Nucleus accumbens (tissue), 56 donors: ENCODE measurements at regions not wholly inside any gene's neighbourhood (a gene's known extent, or its start where the extent isn't known, plus 50 kb on each side); places are given as distances from the start of the nearest gene placed in this dataset.
"Not testable (repeated sequence)": the region's sequence is repeated elsewhere in the genome, so short reads cannot be mapped to it uniquely, and the experiment has no call there.

Source experiments
- DNase-seq, 56 donors: peaks; one replicate each; lab custom pipeline; 2025; lab: John Stamatoyannopoulos, UW

DNA sequence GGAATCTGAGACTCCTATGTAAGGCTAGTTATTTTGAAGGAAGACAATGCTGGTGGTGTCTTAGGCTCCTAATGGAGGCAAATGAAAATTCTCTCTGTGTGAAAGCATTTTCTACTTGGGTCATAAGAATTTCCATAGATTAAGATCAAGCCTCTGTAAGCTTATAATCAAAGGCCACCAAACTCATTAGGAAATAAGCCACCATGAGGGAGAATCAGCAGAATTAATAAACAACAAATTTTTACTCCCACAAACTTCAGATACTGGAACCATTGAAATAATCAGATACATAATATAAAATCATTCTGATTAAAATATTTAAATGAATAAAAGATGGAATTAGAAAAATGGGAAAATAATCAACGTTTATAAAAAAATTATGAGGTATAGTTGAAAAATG lies 178.7 kb downstream of the NPIPA8 start:
- DNase-seq, result not testable (repeated sequence)

DNA sequence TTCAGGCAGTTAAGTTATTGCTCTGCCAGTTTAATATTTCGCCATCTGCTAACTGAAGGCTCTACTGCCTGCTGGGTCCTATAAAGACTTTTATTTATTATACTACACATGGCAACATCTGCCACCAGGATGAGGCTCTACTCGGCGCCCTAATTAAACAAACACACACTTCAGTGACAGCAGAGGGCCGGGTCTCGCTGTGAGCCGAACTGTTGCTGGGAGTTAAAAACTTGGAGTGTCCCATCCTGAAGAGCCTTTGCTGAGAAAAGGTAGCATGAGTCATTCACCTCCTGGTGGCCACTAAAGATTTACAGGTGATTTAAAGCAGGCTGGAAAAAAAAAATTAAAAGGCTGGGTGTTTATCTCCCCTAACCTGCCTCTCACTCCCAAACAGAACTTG lies 183.7 kb downstream of the NPIPA8 start:
- not testable (repeated sequence) for DNase-seq

DNA sequence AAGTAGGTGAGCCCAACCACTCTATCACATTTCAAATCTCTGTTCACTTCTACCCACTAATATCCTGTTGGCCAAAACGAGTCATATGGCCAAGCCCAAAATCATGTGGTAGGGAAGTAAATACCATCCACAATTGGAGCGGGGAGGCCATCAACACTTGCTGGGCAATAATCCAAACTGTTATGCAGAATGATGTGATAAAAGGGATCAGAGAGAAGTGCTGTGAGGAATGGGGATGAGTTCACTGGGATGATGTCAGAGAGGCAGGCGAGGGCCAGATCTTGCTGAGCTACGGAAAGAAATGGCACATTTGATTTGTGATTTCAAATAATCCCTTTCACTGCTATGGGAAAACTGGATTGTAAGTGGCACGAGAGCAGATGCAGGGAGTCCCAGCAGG lies 188.4 kb downstream of the NPIPA8 start:
- DNase-seq, result not testable (repeated sequence)

DNA sequence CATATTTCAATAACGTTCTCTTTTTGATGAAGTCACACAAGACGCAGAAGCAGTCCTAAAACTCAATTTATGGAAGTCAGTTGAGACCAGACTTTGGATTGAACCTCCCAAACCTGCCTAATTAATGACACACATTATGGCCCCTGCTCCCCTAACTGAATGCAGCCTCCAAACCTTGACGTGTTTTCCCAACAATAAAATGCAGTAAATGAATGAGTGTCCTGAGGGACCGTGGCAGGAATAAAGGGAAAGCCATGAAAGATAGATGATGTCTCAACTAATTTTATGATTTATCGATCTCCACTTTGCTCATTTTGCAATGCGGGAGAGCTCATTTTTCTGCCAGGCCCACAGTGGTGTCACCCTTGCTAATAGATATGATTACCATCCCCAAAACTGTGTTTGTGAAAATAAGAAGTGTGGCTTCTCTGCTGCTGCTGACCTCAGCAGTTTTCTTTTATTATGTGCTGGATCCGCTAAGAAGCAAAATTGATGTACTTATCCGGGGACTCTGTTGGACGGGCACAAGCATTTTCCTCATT lies 189.9 kb downstream of the NPIPA8 start:
- not testable (repeated sequence) for DNase-seq

DNA sequence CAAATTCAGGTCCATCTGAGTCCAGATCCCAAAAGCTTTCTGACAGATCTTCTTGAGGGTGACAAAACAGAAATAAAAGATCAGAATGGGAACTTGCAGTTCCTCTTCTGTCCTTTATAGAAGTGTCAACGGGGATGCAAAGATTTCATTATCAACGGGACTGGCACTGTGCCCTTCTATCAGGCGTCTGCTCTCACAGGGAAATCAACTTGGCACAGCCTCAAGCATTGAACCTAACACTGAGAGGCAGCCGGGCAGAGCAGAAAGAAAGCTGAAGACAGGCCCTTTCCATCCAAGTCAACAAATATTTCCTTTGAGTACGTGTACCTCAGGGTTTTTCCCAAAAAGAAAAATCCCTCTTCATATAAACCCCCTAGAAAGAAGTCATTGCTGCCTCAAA lies 194.5 kb downstream of the NPIPA8 start:
- DNase-seq, result not testable (repeated sequence)

DNA sequence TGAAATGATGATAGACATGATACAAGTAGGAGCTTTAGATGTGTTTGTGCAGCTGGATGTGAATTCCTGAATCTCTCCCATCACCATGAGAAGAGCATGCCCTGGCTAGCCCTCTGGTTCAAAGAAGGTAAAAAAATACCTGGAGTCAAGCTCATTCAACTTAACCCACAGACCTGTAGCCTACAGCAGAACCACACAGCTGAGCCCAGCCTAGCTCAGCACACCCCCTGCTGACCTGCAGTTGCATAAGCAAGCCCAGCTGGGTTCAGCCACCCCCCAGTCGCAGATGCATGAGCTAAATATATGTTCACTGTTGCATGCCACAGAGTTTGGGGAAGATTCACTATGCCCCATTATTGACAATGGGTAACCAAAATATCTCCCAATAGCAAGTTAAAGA lies 200.2 kb downstream of the NPIPA8 start:
- not testable (repeated sequence) for DNase-seq

DNA sequence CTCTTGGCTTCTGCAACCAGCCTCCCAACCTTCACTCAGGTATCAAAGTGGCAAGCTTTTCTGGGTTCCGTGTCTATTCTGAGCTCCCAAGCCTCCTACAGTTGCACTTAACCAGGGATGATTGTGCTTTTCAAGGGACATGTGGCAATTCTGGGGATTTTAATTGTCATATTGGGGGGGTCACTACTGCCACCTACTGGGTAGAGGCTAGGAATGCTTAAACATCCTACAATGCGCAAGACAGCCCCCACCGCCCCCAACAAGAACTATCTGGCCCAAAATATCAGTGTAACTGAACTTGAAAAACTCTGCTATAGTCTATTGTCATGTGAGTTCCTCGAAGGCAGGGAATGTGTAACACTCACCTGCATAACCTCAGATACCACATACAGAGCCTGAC lies 201.5 kb downstream of the NPIPA8 start:
- not testable (repeated sequence) for DNase-seq

DNA sequence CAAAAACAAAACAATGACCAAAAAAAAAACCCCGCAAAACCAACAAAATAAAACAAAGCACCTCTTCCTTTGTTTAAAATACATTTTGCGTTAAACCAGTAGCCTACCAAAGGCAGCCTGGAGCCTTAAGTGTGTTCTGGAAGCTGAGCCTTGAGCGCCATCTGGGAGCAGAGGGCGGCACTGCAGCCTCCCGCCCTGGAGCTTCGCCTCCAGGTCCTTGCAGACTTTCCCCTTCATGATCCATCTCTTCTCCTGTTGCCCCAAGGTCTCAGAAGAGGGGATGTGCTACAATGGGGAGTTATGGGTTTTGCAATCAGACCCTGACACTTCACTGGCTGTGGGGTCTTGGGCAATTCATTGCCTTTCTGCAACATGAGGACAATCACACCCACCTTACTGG lies 204.9 kb downstream of the NPIPA8 start:
- DNase-seq, result not testable (repeated sequence)

DNA sequence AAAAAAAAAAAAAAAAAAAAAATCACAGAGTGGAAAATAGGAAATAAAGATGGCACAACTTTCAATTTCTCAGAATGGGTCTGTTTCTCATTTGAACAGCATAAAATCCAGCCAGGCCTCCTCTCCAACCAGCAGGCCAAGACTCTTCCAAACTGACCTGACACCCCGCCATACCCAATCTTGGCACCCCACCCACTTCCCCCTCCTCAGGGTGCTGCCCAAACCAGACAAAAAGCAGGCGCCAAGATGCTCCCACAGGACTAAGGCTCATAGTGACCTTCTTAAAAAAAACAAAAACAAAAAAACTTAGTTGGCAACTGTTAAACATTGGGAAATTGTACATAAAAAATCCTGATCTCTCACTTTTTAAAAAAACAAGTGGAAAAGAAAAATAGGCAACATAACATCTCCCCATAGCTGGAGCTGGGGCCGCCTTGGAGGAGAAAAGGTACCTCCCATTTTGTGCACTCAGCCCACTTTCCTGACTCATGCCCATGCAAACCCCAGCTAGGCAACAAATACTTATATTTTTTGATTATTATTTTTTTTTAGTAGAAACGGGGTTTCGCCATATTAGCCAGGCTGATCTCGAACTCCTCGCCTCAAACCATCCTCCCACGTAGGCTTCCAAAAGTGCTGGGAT lies 205.9 kb downstream of the NPIPA8 start:
- not testable (repeated sequence) for DNase-seq

DNA sequence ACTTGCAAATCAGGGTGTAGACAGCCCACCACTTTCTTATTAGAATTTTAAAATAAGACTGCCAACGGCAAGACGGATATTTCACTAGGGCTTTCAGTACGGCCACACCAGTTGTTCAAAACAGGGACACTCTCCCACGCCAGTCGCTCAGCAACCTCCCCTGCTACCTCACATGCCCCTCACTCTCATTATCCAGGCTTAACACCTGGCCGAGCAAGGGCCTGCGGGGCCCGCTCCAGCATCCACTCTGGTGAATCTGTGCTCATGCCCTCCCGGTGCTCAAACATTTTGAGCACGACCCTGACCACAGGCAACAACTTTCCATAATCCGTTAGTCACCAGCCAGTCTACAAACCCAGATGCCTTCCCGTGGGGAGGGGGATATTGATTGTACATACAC lies 209.5 kb downstream of the NPIPA8 start:
- not testable (repeated sequence) for DNase-seq

DNA sequence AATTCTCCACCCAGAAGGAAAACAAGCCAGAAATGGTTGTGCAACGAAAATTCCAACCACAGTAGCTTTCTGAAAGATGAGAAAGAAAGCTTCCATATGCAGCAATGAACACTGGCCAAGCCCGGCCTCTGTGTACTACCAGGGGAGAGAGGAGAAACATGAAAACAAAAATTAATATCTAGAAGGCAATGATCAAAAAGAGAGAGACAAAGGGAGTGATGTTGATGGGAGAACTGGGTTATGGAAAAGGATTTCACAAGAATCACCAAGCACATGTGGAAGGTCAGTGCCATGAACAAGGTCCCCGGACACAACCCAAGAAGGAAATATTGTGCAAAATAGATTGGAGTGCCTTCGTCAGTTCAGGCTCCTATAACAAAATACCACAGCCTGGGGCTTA lies 217.4 kb downstream of the NPIPA8 start:
- not testable (repeated sequence) for DNase-seq

DNA sequence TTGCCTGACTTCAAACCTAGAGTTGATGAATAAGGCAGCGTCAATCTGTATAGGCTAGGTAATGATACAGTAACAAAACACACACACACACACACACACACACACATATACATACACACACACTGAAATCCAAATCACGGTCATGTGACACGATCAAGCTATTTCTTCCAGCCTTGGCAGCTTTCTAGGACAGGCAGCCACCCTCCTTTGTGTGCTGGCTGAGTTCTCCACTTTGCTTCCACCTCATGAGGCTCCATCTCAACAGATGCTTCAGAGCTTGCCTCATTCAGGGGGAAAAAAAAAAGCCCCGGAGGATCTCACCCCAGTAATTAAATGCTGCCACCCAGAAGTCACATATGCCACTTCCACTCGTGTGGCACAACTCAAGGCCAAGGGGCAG lies 217.9 kb downstream of the NPIPA8 start:
- not testable (repeated sequence) for DNase-seq

DNA sequence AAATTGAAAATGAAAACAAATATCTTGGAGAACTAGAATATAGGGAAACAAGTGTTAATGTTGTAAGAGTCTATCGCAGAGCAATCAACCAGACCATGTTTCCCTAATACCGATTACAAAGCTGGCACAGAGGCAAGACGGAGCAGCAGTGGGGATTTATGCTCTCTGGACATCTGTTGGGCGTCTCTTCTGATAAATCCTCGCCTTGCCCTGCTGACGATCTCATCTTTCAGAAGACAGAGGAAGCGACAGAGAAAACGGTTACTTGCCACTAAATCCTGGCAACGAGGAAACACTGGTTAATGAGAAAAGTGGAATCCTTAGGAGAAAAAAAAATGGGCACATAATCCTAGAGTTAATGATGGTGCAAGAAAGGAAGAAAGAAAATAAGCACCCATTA lies 218.5 kb downstream of the NPIPA8 start:
- not testable (repeated sequence) for DNase-seq

DNA sequence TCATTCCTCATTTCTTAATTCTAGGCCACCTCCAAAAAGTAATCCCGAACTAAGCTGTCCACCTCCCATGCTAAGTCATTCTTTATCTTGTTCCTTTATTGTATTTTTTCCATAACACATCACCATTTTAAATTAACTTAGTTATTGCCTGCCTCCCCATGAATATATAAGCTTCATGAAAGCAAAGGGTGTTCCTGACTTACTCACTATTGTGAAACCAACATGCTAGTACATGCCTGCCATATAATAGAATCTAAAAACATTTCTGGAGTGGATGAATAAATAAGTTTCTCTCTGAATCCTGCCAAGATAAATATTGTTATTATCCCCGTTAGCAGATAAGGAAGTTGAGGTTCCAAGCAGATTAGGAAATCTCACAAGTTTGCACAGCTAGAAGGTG lies 232.1 kb downstream of the NPIPA8 start:
- not testable (repeated sequence) for DNase-seq

DNA sequence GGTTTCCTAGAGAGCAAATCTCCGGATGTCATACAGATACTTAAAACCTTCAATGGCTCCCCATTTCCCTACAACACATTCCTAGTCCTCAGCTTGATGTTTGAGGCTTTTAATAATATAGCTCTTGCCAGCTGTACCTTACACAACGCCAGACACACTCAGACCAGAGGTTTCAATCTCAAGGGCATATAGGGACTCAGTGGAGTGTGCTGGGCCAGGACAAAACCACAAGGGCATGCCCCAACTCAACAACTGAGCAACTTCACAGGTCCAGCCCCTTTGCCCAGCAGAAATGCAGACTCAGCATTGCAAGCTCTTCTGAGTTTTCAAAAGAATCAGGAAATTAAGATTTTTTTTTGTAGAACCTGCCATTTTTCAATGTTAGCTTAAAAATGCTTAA lies 235.5 kb downstream of the NPIPA8 start:
- DNase-seq, result not testable (repeated sequence)

DNA sequence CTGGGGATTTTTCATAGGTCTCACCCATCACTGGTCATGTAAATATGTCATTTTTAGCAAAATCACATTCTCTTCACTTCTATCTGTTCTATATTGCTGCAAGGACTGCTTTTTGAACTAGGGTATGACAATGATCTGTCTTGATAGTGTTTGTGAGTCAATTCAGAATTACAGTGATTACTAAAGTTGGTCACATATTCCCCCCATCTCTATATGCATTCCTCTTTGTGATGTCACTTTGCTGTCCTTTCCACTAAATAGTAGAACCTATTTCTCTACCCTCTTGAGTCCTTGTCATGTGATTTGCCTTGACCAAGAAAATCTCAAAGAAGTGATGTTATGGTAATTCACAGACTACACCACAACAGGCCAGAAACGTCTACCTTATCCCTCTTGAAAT lies 243.9 kb downstream of the NPIPA8 start:
- DNase-seq, result not testable (repeated sequence)

DNA sequence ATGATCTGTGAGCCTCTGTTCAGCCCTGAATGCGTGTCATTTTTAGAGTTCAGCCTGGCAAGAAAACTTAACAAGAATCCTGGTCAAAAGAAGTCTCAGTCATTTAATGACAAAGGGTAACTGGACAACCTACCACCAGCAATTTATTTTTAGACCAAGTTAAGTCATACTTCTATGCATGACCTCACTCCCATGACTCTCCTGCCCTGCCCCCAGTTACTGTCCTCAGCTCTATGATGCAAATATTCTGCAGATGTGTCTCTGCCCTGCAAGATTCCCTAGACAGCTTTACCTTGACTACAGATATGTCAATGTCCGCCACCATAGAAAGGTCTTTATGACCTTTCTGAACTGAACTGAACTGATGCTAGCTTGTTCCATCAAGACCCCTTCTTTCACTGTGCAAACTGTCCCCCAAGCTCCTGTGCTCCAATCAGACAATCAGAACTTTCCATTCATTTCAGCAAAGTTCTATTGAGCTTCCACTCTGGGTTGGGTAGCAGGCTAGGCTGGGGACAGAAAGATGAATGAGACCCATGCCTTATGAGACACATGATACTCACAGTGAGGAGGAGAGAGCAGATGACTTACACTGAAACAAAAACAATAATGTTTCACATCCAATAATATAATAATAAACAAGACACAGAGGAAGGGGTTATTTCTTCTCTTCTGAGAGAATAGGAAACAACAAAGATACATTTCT lies 255.7 kb downstream of the NPIPA8 start:
- not testable (repeated sequence) for DNase-seq

DNA sequence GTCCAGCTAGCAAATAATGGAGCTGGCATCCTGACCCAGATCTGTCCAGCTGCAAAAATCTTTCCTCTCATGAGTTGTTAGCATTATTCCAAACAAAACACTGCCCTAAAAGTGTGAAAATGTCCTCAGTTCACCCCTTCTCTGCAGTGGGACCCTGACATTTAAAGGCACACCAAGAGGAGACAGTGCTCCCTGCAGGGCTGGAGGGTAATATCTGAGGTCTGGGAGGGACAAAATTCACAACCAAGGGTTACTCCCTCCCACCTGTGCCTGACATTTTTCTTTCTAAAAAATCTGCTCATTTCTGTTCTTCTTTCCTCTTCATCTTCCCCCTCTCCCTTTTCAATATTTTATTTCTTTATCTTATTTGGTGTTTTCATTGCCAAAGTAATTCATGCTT lies 258.6 kb downstream of the NPIPA8 start:
- not testable (repeated sequence) for DNase-seq

DNA sequence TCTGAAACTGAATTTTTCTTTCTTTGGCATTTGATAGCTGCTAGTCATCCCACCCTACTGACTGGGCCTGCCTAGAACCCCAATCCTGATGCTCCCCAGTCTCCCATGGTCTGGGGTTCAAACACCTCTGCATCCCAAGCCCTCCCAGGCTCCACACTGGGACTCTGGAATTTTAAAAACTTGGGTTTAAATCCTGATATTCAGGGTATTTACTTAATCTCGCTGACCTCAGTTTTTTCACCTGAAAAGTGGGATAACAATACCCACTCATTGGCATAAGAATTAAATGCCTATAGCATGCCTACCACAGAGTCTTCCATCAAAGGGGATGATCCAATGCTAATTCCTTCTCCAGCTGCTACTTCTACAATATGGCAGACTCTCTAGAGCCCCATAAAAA lies 264.4 kb downstream of the NPIPA8 start:
- no peak for DNase-seq

DNA sequence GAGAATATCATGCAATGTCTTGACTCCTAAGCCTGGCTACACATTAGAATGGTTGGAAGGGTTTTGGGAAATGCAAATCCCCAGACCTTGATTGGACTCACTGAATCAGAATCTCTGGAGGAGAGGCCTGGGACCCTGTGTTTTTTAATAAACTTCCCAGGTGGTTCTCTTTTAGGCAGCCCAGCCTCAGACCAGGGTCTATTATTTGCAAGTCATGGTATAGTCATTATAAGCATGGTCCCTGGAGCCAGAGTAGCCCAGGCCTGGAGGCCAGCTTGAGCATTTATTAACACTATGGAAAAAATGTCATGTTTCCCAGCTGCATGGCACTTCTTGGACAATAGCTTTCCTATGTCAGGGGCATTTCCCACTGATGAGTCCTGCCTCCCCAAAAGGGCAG lies 266.9 kb downstream of the NPIPA8 start:
- DNase-seq, result no peak

DNA sequence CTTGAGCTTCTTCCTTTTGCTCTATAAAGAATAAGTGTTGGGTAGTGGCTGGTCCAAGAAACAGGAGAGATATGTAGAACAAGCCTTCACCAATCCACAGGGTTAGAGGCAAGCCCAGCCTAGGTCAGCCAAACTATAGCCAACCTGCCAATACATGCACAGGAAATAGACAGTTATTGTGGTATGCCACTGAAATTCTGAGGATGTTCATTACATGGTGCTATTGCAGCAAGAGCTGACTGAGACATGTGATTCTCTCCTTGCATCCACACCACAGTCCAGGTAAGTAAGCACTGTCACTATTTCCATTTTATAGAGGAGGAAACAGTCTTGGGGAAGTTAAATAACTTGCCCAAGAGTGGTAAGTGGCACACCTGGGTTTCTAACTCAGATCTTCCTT lies 268.1 kb downstream of the NPIPA8 start:
- DNase-seq, result no peak

DNA sequence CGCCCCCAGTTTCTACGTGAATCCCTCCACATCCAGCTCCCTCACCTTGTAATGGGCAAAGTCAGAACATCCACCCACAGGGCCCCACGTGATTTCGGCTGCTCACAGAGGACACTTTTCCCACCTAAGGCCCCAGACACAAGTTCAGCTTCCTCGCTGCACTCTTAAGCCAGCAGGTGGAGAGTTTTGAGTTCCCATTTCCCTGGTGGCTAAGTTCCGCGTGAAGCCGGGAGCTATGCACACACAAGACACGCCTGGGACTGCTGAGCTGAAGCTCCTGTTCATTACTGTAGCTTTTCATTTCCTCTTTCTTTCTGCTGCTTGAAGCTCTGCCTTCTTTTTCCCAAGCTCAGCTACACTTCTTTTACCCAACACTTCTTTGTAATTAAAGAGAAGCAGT lies 273.8 kb downstream of the NPIPA8 start:
- no peak for DNase-seq
